B cell (primary cell): ENCODE measurements at regions not wholly inside any gene's neighbourhood (a gene's known extent, or its start where the extent isn't known, plus 50 kb on each side); places are given as distances from the start of the nearest gene placed in this dataset.

ENCODE experiments used
- ATAC-seq: fragments of 200-7000 bp; cut with Tn5 transposase; one replicate; pipeline ENCODE4 v1.10.0; 2021; ENCODE audit warnings: low read depth, mild to moderate bottlenecking, moderate number of reproducible peaks, moderate library complexity
- CTCF ChIA-PET: fragments of 350-600 bp; sonication (Branson Sonifier 250); formaldehyde crosslinking; loops from one replicate; lab custom pipeline; 2021; ENCODE audit warnings: antibody characterized with exemption, inconsistent platforms; lab: Charles Lee
- POLR2A ChIA-PET: fragments of 350-600 bp; sonication (Branson Sonifier 250); formaldehyde crosslinking; loops from one replicate; lab custom pipeline; 2021; ENCODE audit warnings: antibody characterized with exemption; lab: Charles Lee
- DNase-seq: peaks from one replicate; pipeline ENCODE4 v3.0.0; 2013
- H2AFZ ChIP-seq: 2 replicates; pipeline ENCODE4 v1.6.1; 2012; ENCODE audit warnings: mild to moderate bottlenecking, low read depth, low read length; ENCODE audit not compliant: insufficient read depth, poor library complexity, severe bottlenecking
- H3K27ac ChIP-seq, 2 donors: 1 replicate in 1 of 2; 2 replicates in 1 of 2; pipeline ENCODE4 v1.5.1; 2012 to 2013; ENCODE audit warnings: low read length in 2 of 2, mild to moderate bottlenecking in 2 of 2, moderate library complexity in 1 of 2
- H3K27me3 ChIP-seq, 4 experiments: fragments of 200-600 bp in 1 of 4; sonication (generic) in 1 of 4; replicated peaks in 1 of 4; 1 replicate in 2 of 4; 2 replicates in 2 of 4; pipeline versions ENCODE4 v1.6.1 to v1.7.0; 2013 to 2016; ENCODE audit warnings: low read length in 3 of 4, mild to moderate bottlenecking in 2 of 4, mixed read lengths in 1 of 4, moderate library complexity in 1 of 4; ENCODE audit not compliant: insufficient read depth in 4 of 4, control insufficient read depth in 3 of 4; ENCODE audit errors: control extremely low read depth in 1 of 4
- H3K36me3 ChIP-seq, 2 experiments: replicated peaks in 1 of 2; 1 replicate in 1 of 2; 2 replicates in 1 of 2; pipeline versions ENCODE4 v1.6.1 to v1.7.1; 2013; ENCODE audit warnings: low read length in 1 of 2; ENCODE audit not compliant: insufficient read depth in 2 of 2, control insufficient read depth in 1 of 2; ENCODE audit errors: control extremely low read depth in 1 of 2, extremely low read depth in 1 of 2
- H3K4me1 ChIP-seq, 2 donors: fragments of 200-600 bp in 1 of 2; sonication (generic) in 1 of 2; 1 replicate in 1 of 2; 2 replicates in 1 of 2; pipeline versions ENCODE4 v1.5.1 to v1.6.1; 2013 to 2017; ENCODE audit warnings: low read length in 2 of 2; ENCODE audit not compliant: control insufficient read depth in 2 of 2, insufficient read depth in 2 of 2
- H3K4me2 ChIP-seq: replicated peaks from 2 replicates; pipeline ENCODE3; 2012; ENCODE audit warnings: mild to moderate bottlenecking, low read depth, low read length; ENCODE audit not compliant: poor library complexity, severe bottlenecking
- H3K4me3 ChIP-seq, 5 experiments: fragments of 200-600 bp in 1 of 5; sonication (generic) in 1 of 5; 1 replicate in 3 of 5; 2 replicates in 2 of 5; pipeline versions ENCODE4 v1.5.1 to v1.7.0; 2011 to 2016; ENCODE audit warnings: low read length in 4 of 5, mild to moderate bottlenecking in 4 of 5, low read depth in 2 of 5, control low read depth in 1 of 5, moderate library complexity in 1 of 5; ENCODE audit not compliant: insufficient read depth in 1 of 5; ENCODE audit errors: control extremely low read depth in 1 of 5, extremely low read depth in 1 of 5
- H3K79me2 ChIP-seq: fragments of 200-600 bp; sonication (generic); one replicate; pipeline ENCODE4 v1.6.0; 2016; ENCODE audit warnings: low read length; ENCODE audit not compliant: control insufficient read depth, insufficient read depth
- H3K9ac ChIP-seq: fragments of 200-600 bp; sonication (generic); 2 replicates; pipeline ENCODE4 v1.6.1; 2017; ENCODE audit warnings: mild to moderate bottlenecking, low read length, moderate library complexity
- H3K9me3 ChIP-seq, 3 donors: one replicate each; pipeline versions ENCODE4 v1.6.1 to v1.7.1; 2013; ENCODE audit warnings: low read length in 2 of 3; ENCODE audit not compliant: control insufficient read depth in 2 of 3, insufficient read depth in 1 of 3; ENCODE audit errors: control extremely low read depth in 1 of 3
- H4K20me1 ChIP-seq: 2 replicates; pipeline ENCODE4 v1.6.0; 2012; ENCODE audit warnings: mild to moderate bottlenecking, low read length; ENCODE audit not compliant: insufficient read depth, control insufficient read depth, poor library complexity, severe bottlenecking
- H3K27ac Mint-ChIP-seq: one replicate; pipeline ENCODE4 v1.8.0; 2021; ENCODE audit warnings: mixed read lengths
- H3K27me3 Mint-ChIP-seq: one replicate; pipeline ENCODE4 v1.8.0; 2021; ENCODE audit warnings: mixed read lengths
- H3K4me1 Mint-ChIP-seq: one replicate; pipeline ENCODE4 v1.8.0; 2021; ENCODE audit warnings: mixed read lengths
- H3K4me3 Mint-ChIP-seq: one replicate; pipeline ENCODE4 v1.8.0; 2021; ENCODE audit warnings: mixed read lengths
- H3K9me3 Mint-ChIP-seq: one replicate; pipeline ENCODE4 v1.8.0; 2022; ENCODE audit warnings: mixed read lengths; ENCODE audit not compliant: insufficient read depth
- EZH2 ChIP-seq: IDR thresholded peaks from 2 replicates; pipeline ENCODE4 v1.6.1; 2012; ENCODE audit warnings: borderline replicate concordance, low read depth, mild to moderate bottlenecking, moderate library complexity, low read length; ENCODE audit not compliant: insufficient read depth, poor library complexity, severe bottlenecking
- WGBS: methylation state at CpG from one replicate; pipeline ENCODE4 v1.1.5; 2013; ENCODE audit warnings: missing lambda C conversion rate; ENCODE audit not compliant: insufficient coverage; 5-methylcytosine and 5-hydroxymethylcytosine counted together
- intact Hi-C: fragments of 100-400 bp; cut with micrococcal nuclease; formaldehyde crosslinking; loops from one replicate; pipeline ENCODE4 v1.10.0; 2022
- TF ChIP-seq, protein P1 (sequence below): fragments of 200-600 bp; IDR thresholded peaks from one replicate; pipeline ENCODE4 v1.8.0; 2022; ENCODE audit warnings: antibody characterized with exemption, mild to moderate bottlenecking

DNA sequence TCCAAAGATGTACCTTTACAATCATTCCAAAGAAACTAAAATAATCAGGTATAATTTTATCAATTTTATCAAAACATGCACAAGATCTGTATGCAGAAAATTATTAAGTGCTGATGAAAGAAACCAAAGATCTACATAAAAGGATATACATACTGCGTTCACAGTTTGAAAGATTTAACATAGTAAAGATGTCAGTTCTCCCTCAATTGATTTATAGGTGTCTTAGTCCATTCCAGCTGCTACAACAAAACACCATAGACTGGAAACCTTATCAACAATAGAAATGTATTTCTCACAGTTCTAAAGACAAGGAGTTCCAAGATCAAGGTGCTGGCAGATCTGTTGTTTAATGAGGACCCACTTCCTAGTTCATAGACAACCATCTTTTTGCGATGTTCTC lies 189.0 kb upstream of the CCDC54 start:
- H3K4me3 Mint-ChIP-seq = no peak overlapping the region
- Histone ChIP-seq H2AFZ (no peak overlapping the region), H3K27ac (no peak overlapping the region), H3K4me3 (no peak overlapping the region), H3K9me3 (no peaks in the 10 kb centered on the region), H3K4me1 (no peaks in the 10 kb centered on the region), H3K79me2 (no peaks in the 10 kb centered on the region), H4K20me1 (no peaks in the 10 kb centered on the region), H3K36me3 (no peaks in the 10 kb centered on the region), H3K4me2 (no peak overlapping the region), H3K27me3 (no peaks in the 10 kb centered on the region), H3K9ac (no peak overlapping the region)
- no CpG with 5 or more reads among the region's 2 CpGs for WGBS
- H3K4me1 Mint-ChIP-seq = no peaks in the 10 kb centered on the region
- H3K27ac Mint-ChIP-seq = no peak overlapping the region
- H3K9me3 Mint-ChIP-seq = no peaks in the 10 kb centered on the region
- no peaks in the 10 kb centered on the region for H3K27me3 Mint-ChIP-seq
- ATAC-seq (no peak), DNase-seq (no peak)
- TF ChIP-seq, protein P1, sequence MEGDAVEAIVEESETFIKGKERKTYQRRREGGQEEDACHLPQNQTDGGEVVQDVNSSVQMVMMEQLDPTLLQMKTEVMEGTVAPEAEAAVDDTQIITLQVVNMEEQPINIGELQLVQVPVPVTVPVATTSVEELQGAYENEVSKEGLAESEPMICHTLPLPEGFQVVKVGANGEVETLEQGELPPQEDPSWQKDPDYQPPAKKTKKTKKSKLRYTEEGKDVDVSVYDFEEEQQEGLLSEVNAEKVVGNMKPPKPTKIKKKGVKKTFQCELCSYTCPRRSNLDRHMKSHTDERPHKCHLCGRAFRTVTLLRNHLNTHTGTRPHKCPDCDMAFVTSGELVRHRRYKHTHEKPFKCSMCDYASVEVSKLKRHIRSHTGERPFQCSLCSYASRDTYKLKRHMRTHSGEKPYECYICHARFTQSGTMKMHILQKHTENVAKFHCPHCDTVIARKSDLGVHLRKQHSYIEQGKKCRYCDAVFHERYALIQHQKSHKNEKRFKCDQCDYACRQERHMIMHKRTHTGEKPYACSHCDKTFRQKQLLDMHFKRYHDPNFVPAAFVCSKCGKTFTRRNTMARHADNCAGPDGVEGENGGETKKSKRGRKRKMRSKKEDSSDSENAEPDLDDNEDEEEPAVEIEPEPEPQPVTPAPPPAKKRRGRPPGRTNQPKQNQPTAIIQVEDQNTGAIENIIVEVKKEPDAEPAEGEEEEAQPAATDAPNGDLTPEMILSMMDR = no peak
- no peak for TF ChIP-seq EZH2
- CTCF ChIA-PET = no interaction called here
- intact Hi-C loops = no loop called here
- POLR2A ChIA-PET = no interaction called here

DNA sequence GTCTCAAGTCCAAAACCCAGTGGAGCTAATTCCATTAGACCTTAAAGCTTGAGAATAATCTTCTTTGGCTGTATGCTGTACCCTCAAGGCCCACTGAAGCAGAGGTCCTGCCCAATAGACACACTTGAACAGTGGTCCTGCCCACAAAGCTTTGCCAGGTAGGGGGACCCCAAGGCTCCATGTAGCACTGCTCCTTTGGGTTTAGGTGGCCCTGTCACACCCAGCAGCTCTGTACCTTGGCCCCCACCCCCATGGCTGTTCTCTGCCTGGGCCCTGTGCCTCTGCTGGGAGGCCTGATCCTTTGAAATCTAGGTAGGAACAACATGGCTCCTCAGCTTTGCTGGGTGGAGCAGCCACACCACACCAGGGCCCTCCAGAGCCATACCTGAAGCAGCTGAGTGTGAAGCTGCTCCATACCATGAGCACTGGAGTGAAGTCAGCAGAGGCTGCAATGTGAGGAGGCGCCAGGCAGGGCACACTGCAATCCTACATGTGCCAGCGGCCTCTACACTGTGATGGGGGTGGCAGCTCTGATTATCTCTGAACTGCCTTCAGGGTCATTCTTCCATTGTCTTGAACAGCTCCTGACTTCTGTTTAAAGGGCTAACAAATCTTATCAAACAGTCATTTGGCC lies 188.0 kb upstream of the CCDC54 start:
- Histone ChIP-seq H3K4me3 (no peak overlapping the region), H3K9ac (no peak overlapping the region), H3K4me1 (no peaks in the 10 kb centered on the region), H4K20me1 (no peaks in the 10 kb centered on the region), H3K79me2 (no peaks in the 10 kb centered on the region), H3K36me3 (no peaks in the 10 kb centered on the region), H3K27me3 (no peaks in the 10 kb centered on the region), H3K4me2 (no peak overlapping the region), H3K9me3 (no peaks in the 10 kb centered on the region), H3K27ac (no peak overlapping the region), H2AFZ (no peak overlapping the region)
- Mint-ChIP-seq H3K4me1 (no peaks in the 10 kb centered on the region), H3K9me3 (no peaks in the 10 kb centered on the region), H3K27ac (no peak overlapping the region), H3K27me3 (no peaks in the 10 kb centered on the region), H3K4me3 (no peak overlapping the region)
- intact Hi-C loops = no loop called here
- DNase-seq (no peak), ATAC-seq (no peak)
- POLR2A ChIA-PET = no interaction called here
- no CpG with 5 or more reads among the region's 2 CpGs for WGBS
- TF ChIP-seq EZH2 = no peak
- TF ChIP-seq, protein P1 = no peak
- CTCF ChIA-PET = no interaction called here
